ENCODE measurements at regions not wholly inside any gene's neighbourhood (a gene's known extent, or its start where the extent isn't known, plus 50 kb on each side); places are given as distances from the start of the nearest gene placed in this dataset.

- TF ChIP-seq CTCF (IDR thresholded peaks at IDR 0.05; ENCODE audit: control extremely low read depth in 1 of 3, insufficient read depth in 1 of 3, low read depth in 1 of 3, low read length in 3 of 3), result no peak
- TF ChIP-seq JUND (IDR thresholded peaks at IDR 0.05; ENCODE audit: low read length), result no peak
- TF ChIP-seq SP1 (IDR thresholded peaks at IDR 0.05; ENCODE audit: low read depth, low read length), result no peak
- TF ChIP-seq CEBPB (IDR thresholded peaks at IDR 0.05; ENCODE audit: low read depth, low read length), result no peak
- TF ChIP-seq ZNF274 (IDR thresholded peaks at IDR 0.05; ENCODE audit: borderline replicate concordance, extremely low read depth, low read length), result no peak
- no peak for TF ChIP-seq POLR2A (IDR thresholded peaks at IDR 0.05; ENCODE audit: control extremely low read depth in 1 of 2, low read depth in 2 of 2, low read length in 2 of 2)
- TF ChIP-seq, protein P1, sequence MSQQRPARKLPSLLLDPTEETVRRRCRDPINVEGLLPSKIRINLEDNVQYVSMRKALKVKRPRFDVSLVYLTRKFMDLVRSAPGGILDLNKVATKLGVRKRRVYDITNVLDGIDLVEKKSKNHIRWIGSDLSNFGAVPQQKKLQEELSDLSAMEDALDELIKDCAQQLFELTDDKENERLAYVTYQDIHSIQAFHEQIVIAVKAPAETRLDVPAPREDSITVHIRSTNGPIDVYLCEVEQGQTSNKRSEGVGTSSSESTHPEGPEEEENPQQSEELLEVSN (IDR thresholded peaks at IDR 0.05), result no peak
- TF ChIP-seq, protein P2, sequence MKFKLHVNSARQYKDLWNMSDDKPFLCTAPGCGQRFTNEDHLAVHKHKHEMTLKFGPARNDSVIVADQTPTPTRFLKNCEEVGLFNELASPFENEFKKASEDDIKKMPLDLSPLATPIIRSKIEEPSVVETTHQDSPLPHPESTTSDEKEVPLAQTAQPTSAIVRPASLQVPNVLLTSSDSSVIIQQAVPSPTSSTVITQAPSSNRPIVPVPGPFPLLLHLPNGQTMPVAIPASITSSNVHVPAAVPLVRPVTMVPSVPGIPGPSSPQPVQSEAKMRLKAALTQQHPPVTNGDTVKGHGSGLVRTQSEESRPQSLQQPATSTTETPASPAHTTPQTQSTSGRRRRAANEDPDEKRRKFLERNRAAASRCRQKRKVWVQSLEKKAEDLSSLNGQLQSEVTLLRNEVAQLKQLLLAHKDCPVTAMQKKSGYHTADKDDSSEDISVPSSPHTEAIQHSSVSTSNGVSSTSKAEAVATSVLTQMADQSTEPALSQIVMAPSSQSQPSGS (IDR thresholded peaks at IDR 0.05; ENCODE audit: low read length), result no peak
These were observed 78.5 kb upstream of the GPC1 start for GRCh38 chr2:240356700-240357640.

Measured in H1 (cell line).